GM12878 (cell line): ENCODE measurements at regions not wholly inside any gene's neighbourhood (a gene's known extent, or its start where the extent isn't known, plus 50 kb on each side); places are given as distances from the start of the nearest gene placed in this dataset.

ENCODE experiments used
- ATAC-seq: fragments of 200-7000 bp; cut with Tn5 transposase; 3 replicates; pipeline ENCODE4 v1.9.1; 2020; ENCODE audit warnings: mild to moderate bottlenecking, moderate library complexity
- BruUV-seq: library from RNA; stranded (reverse); fragments of 400-500 nt; replicated peaks from 2 replicates; lab custom pipeline; 2021; lab: Mats Ljungman, UMichigan
- CTCF ChIA-PET: fragments of 300-600 bp; sonication (Branson Sonifier 250); formaldehyde crosslinking; extraction: SDS; loops from one replicate; lab custom pipeline; 2021; ENCODE audit warnings: inconsistent platforms; lab: Yijun Ruan, JAX
- POLR2A ChIA-PET: fragments of 350-600 bp; formaldehyde crosslinking; extraction: SDS; loops from one replicate; lab custom pipeline; 2021; ENCODE audit warnings: inconsistent platforms; lab: Charles Lee
- RAD21 ChIA-PET: fragments of 300-600 bp; sonication (Branson Sonifier 250); formaldehyde crosslinking; loops from one replicate; lab custom pipeline; 2023; ENCODE audit warnings: antibody characterized with exemption; ENCODE audit not compliant: unreplicated experiment; lab: Charles Lee
- SMC1A ChIA-PET: fragments of 300-600 bp; sonication (Branson Sonifier 250); formaldehyde crosslinking; loops from one replicate; lab custom pipeline; 2023; ENCODE audit not compliant: unreplicated experiment, uncharacterized antibody; lab: Charles Lee
- DNase-seq: peaks from one replicate; pipeline ENCODE4 v3.0.0-alpha.2; 2011; ENCODE audit warnings: low read depth, low spot score
- FAIRE-seq: peaks from 3 replicates; lab custom pipeline; 2011; peaks lifted over from hg19 to GRCh38; lab: Jason Lieb, UNC
- H2AFZ ChIP-seq: 2 replicates; pipeline ENCODE4 v1.6.0; 2011; ENCODE audit warnings: low read depth, low read length, control low read depth; ENCODE audit not compliant: control insufficient read depth
- H3K27ac ChIP-seq: 2 replicates; pipeline ENCODE4 v1.5.1; 2011; ENCODE audit warnings: control low read depth; ENCODE audit not compliant: control insufficient read depth, insufficient read depth
- H3K27me3 ChIP-seq, 2 experiments: replicated peaks in 1 of 2; 2 replicates each; pipeline versions ENCODE4 v1.6.0 to v1.6.1; 2011; ENCODE audit warnings: low read length in 1 of 2; ENCODE audit not compliant: control insufficient read depth in 2 of 2, insufficient read depth in 2 of 2
- H3K36me3 ChIP-seq, 2 experiments: 2 replicates each; pipeline ENCODE4 v1.5.1; 2011; ENCODE audit warnings: low read length in 1 of 2; ENCODE audit not compliant: control insufficient read depth in 2 of 2, insufficient read depth in 2 of 2
- H3K4me1 ChIP-seq: 2 replicates; pipeline ENCODE4 v1.6.1; 2011; ENCODE audit warnings: mild to moderate bottlenecking, low read length, moderate library complexity, mixed read lengths; ENCODE audit not compliant: control insufficient read depth, insufficient read depth
- H3K4me2 ChIP-seq: 2 replicates; pipeline ENCODE4 v1.6.0; 2011; ENCODE audit warnings: control low read depth; ENCODE audit not compliant: control insufficient read depth, insufficient read depth
- H3K4me3 ChIP-seq: fragments of 200-600 bp; sonication (generic); 2 replicates; pipeline ENCODE4 v1.5.1; 2016
- H3K79me2 ChIP-seq: 2 replicates; pipeline ENCODE4 v1.6.0; 2011; ENCODE audit warnings: low read length; ENCODE audit not compliant: control insufficient read depth, insufficient read depth
- H3K9ac ChIP-seq: 2 replicates; pipeline ENCODE4 v1.8.0; 2011; ENCODE audit warnings: low read length, control low read depth, mixed read lengths; ENCODE audit not compliant: control insufficient read depth, insufficient read depth
- H3K9me3 ChIP-seq: replicated peaks from 3 replicates; pipeline ENCODE4 v1.5.1; 2011; ENCODE audit warnings: mild to moderate bottlenecking, low read length; ENCODE audit not compliant: control insufficient read depth, insufficient read depth
- H4K20me1 ChIP-seq: 2 replicates; pipeline ENCODE4 v1.6.0; 2011; ENCODE audit not compliant: control insufficient read depth, insufficient read depth
- CEBPB ChIP-seq, 2 experiments: fragments of 150-350 bp in 1 of 2; IDR thresholded peaks; 2 replicates each; pipeline ENCODE4 v1.6.1; 2012 to 2014; ENCODE audit warnings: low read depth in 2 of 2, low read length in 2 of 2, borderline replicate concordance in 1 of 2, inconsistent platforms in 1 of 2
- GATAD2B ChIP-seq: fragments of 450-650 bp; conservative IDR thresholded peaks from 2 replicates; pipeline ENCODE4 v1.6.1; 2017; ENCODE audit warnings: low read depth, mild to moderate bottlenecking, moderate library complexity
- HDGF ChIP-seq: fragments of 450-650 bp; IDR thresholded peaks from 2 replicates; pipeline ENCODE4 v1.6.1; 2016; ENCODE audit warnings: antibody characterized with exemption
- KLF5 ChIP-seq: fragments of 450-650 bp; IDR thresholded peaks from 2 replicates; pipeline ENCODE4 v1.6.1; 2014; ENCODE audit warnings: mild to moderate bottlenecking; ENCODE audit not compliant: partially characterized antibody
- MEF2A ChIP-seq: IDR thresholded peaks from 2 replicates; pipeline ENCODE4 v1.6.1; 2011; ENCODE audit warnings: low read depth, mild to moderate bottlenecking, low read length, moderate library complexity; ENCODE audit not compliant: insufficient read depth
- NFYA ChIP-seq: IDR thresholded peaks from 2 replicates; pipeline ENCODE4 v1.6.1; 2011; ENCODE audit warnings: low read depth, mild to moderate bottlenecking, low read length, improper control_type of control experiment, borderline replicate concordance
- WRNIP1 ChIP-seq: IDR thresholded peaks from 2 replicates; pipeline ENCODE4 v1.6.1; 2011; ENCODE audit warnings: low read depth, low read length, improper control_type of control experiment, borderline replicate concordance
- WGBS: methylation state at CpG from one replicate; pipeline ENCODE4 v1.1.6; 2016; ENCODE audit warnings: low lambda C conversion rate; ENCODE audit not compliant: insufficient replicate concordance, insufficient coverage; ENCODE audit errors: missing lambda C conversion rate; 5-methylcytosine and 5-hydroxymethylcytosine counted together
- in situ Hi-C: fragments of 300-500 bp; cut with MboI; formaldehyde crosslinking; loops from 9 replicates; pipeline ENCODE4 v1.14.3; 2018; ENCODE audit warnings: mixed read lengths
- intact Hi-C: fragments of 100-400 bp; cut with micrococcal nuclease; formaldehyde crosslinking; loops from one replicate; pipeline ENCODE4 v1.14.2; 2022; ENCODE audit not compliant: unreplicated experiment
- TF ChIP-seq, protein P1 (sequence below): fragments of 150-350 bp; IDR thresholded peaks from 2 replicates; pipeline ENCODE4 v1.6.1; 2014; ENCODE audit warnings: mild to moderate bottlenecking, low read depth, low read length
- TF ChIP-seq, protein P2 (sequence below): fragments of 450-650 bp; IDR thresholded peaks from 2 replicates; pipeline ENCODE4 v1.6.1; 2014; ENCODE audit warnings: mild to moderate bottlenecking
- TF ChIP-seq, protein P3 (sequence below): fragments of 450-650 bp; IDR thresholded peaks from 2 replicates; pipeline ENCODE4 v1.6.1; 2017; ENCODE audit warnings: antibody characterized with exemption, mild to moderate bottlenecking, moderate library complexity

DNA sequence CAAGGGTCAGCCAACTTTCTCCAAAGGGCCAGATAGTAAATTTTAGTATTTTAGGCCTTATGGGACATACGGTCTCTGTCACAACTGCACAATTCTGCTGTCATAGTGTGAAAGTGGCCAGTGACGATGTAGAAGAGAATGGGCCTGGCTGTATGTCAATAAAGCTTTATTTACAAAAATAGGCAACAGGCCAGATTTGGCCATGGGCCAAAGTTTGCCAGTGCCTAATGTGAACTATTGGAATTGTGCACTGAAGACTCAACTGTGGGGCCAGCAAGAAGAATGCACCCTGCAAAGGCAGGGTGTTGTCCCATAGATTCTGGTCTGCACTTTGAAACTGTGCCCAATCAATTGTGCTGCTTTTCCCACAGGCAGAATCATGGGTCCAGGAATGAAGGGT is 69.4 kb upstream of the PRR23E start:
- FAIRE-seq, result no peak
- Histone ChIP-seq H3K4me3 (no peak overlapping the region), H3K79me2 (no peaks in the 10 kb centered on the region), H4K20me1 (no peaks in the 10 kb centered on the region), H3K9ac (no peak overlapping the region), H3K36me3 (no peaks in the 10 kb centered on the region), H3K4me2 (no peak overlapping the region), H2AFZ (no peak overlapping the region), H3K9me3 (no peaks in the 10 kb centered on the region), H3K4me1 (no peaks in the 10 kb centered on the region), H3K27ac (no peak overlapping the region), H3K27me3 (peaks cover 0 to 3% of the 10 kb centered on the region in 2 experiments; a peak in 2 of 4 replicates)
- intact Hi-C loops (no loop called here), in situ Hi-C loops (no loop called here)
- 23% methylated on average over 2 of the region's 2 CpGs for WGBS
- ATAC-seq, result no peak
- TF ChIP-seq, protein P1, sequence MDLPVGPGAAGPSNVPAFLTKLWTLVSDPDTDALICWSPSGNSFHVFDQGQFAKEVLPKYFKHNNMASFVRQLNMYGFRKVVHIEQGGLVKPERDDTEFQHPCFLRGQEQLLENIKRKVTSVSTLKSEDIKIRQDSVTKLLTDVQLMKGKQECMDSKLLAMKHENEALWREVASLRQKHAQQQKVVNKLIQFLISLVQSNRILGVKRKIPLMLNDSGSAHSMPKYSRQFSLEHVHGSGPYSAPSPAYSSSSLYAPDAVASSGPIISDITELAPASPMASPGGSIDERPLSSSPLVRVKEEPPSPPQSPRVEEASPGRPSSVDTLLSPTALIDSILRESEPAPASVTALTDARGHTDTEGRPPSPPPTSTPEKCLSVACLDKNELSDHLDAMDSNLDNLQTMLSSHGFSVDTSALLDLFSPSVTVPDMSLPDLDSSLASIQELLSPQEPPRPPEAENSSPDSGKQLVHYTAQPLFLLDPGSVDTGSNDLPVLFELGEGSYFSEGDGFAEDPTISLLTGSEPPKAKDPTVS, result no peak
- no peak for TF ChIP-seq KLF5
- POLR2A ChIA-PET, result no interaction called here
- DNase-seq, result no peak
- no TSS peak for BruUV-seq
- CTCF ChIA-PET, result no interaction called here
- SMC1A ChIA-PET, result no interaction called here
- RAD21 ChIA-PET, result no interaction called here

DNA sequence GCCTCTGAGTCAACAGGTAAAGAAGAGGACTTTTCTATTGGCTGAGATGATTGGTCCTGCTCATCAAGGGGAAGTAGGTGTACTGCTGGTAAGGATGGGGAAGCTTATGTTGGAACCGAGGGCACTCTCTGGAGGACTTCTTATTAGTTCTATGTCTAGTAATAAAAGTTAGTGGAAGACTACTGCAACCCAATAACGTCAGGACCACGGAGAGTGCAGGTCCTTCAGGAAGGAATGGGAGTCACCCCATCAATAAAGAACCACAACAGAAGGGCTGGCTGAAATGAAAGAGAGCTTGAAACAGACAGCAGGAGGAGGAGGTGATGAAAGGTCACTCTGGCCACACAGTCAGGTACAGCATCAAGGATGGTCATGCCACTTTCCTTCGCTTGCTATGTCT is 68.8 kb upstream of the PRR23E start:
- Histone ChIP-seq H3K36me3 (no peaks in the 10 kb centered on the region), H2AFZ (no peak overlapping the region), H3K9me3 (no peaks in the 10 kb centered on the region), H3K4me2 (no peak overlapping the region), H3K79me2 (no peaks in the 10 kb centered on the region), H3K27ac (no peak overlapping the region), H3K4me1 (no peaks in the 10 kb centered on the region), H3K27me3 (peaks cover 0 to 3% of the 10 kb centered on the region in 2 experiments; a peak in 2 of 4 replicates), H4K20me1 (no peaks in the 10 kb centered on the region), H3K9ac (no peak overlapping the region), H3K4me3 (no peak overlapping the region)
- in situ Hi-C loops, result no loop called here
- ChIA-PET RAD21 (no interaction called here), SMC1A (no interaction called here), CTCF (no interaction called here), POLR2A (no interaction called here)
- ATAC-seq (no peak), FAIRE-seq (no peak), DNase-seq (no peak)
- intact Hi-C loops, result no loop called here
- 0% methylated on average over 4 of the region's 4 CpGs for WGBS
- no TSS peak for BruUV-seq
- TF ChIP-seq CEBPB (IDR thresholded peaks at IDR 0.05; ENCODE audit: borderline replicate concordance in 1 of 2, low read depth in 2 of 2, low read length in 2 of 2), result no peak
- TF ChIP-seq HDGF, result no peak
- TF ChIP-seq GATAD2B, result no peak
- no peak for TF ChIP-seq MEF2A
- TF ChIP-seq, protein P2, sequence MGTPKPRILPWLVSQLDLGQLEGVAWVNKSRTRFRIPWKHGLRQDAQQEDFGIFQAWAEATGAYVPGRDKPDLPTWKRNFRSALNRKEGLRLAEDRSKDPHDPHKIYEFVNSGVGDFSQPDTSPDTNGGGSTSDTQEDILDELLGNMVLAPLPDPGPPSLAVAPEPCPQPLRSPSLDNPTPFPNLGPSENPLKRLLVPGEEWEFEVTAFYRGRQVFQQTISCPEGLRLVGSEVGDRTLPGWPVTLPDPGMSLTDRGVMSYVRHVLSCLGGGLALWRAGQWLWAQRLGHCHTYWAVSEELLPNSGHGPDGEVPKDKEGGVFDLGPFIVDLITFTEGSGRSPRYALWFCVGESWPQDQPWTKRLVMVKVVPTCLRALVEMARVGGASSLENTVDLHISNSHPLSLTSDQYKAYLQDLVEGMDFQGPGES, result no peak
- TF ChIP-seq, protein P3, sequence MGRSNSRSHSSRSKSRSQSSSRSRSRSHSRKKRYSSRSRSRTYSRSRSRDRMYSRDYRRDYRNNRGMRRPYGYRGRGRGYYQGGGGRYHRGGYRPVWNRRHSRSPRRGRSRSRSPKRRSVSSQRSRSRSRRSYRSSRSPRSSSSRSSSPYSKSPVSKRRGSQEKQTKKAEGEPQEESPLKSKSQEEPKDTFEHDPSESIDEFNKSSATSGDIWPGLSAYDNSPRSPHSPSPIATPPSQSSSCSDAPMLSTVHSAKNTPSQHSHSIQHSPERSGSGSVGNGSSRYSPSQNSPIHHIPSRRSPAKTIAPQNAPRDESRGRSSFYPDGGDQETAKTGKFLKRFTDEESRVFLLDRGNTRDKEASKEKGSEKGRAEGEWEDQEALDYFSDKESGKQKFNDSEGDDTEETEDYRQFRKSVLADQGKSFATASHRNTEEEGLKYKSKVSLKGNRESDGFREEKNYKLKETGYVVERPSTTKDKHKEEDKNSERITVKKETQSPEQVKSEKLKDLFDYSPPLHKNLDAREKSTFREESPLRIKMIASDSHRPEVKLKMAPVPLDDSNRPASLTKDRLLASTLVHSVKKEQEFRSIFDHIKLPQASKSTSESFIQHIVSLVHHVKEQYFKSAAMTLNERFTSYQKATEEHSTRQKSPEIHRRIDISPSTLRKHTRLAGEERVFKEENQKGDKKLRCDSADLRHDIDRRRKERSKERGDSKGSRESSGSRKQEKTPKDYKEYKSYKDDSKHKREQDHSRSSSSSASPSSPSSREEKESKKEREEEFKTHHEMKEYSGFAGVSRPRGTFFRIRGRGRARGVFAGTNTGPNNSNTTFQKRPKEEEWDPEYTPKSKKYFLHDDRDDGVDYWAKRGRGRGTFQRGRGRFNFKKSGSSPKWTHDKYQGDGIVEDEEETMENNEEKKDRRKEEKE, result no peak
- no peak for TF ChIP-seq WRNIP1
- TF ChIP-seq NFYA, result no peak
